ENCODE measurements at regions not wholly inside any gene's neighbourhood (a gene's known extent, or its start where the extent isn't known, plus 50 kb on each side); places are given as distances from the start of the nearest gene placed in this dataset.

DNA sequence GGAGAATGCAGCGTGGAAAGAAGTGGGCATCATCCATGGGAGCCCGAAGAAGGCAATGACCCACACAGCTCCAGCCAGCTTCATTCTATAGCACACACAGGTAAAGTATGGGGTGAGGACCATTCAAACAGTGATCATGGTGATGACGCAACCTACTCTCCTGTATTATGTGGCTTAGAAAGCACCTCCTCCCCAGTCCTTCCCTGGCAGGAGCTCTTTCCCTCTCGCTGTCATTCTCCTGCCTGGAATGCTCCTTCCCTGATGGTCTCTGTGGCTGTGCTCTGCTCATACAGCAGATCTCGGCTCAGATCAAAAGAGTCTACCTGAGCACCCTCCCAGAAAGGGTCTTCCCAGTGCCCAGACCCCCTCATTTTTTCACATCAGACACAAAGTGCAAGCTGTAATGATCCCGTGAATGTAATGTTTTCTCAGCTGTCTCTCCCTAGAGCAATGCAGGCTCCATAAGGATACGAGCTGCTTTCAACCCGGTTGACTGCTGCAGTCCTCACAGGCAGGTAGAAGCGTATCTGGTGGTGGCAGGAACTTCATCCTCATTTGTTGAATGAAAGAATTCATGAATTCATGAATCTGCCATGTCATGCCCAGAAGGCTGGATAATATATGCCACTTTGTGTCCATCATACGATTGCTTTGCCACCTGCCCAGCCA, 248.8 kb downstream of the HS3ST3A1 start:
- no peak for TF ChIP-seq POLR2A (IDR thresholded peaks at IDR 0.05)
- TF ChIP-seq CTCF (IDR thresholded peaks at IDR 0.05), result no peak

All from esophagus squamous epithelium (tissue), 4 donors.